GM18519 (cell line): ENCODE measurements at regions not wholly inside any gene's neighbourhood (a gene's known extent, or its start where the extent isn't known, plus 50 kb on each side); places are given as distances from the start of the nearest gene placed in this dataset.

Source experiments
- ATAC-seq: cut with Tn5 transposase; IDR thresholded peaks from one replicate; pipeline ENCODE4 v1.9.1; 2021; ENCODE audit warnings: mild to moderate bottlenecking, moderate library complexity; ENCODE audit not compliant: unreplicated experiment, low FRiP score

- ATAC-seq = no peak
Observed at GRCh38 chr2:138171244-138171643, 207.0 kb downstream of the HNMT start.

- ATAC-seq = no peak
Observed at GRCh38 chr2:138175066-138175465, 210.8 kb downstream of the HNMT start.

GRCh38 chr2:138176862-138177439 is 212.7 kb downstream of the HNMT start:
- ATAC-seq = no peak

GRCh38 chr2:138177693-138178092 is 213.4 kb downstream of the HNMT start:
- ATAC-seq = no peak

GRCh38 chr2:138180692-138181386 is 216.6 kb downstream of the HNMT start:
- ATAC-seq = no peak

GRCh38 chr2:138182250-138182936 is 218.1 kb downstream of the HNMT start:
- no peak for ATAC-seq

DNA sequence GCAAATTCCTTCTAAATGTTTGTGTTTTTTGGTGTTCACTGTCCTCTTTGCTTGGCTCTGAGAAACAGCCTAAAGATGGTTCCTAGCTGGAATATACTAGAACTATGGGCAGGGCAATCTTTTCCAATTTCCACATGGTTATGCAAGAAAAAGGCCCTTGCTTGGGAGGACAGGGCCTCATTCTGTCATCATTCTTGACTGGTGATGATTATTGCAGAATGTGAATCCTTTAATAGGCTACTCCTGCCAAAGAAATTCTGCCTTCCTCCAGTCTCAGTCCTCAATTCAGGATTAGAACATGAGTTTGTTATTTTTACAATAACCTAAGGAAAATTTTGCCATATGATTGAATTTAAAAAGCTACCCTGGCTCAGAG is 218.7 kb downstream of the HNMT start:
- no peak for ATAC-seq

- ATAC-seq = no peak
Observed at GRCh38 chr2:138183705-138184104, 219.4 kb downstream of the HNMT start.

- ATAC-seq = no peak
Observed at GRCh38 chr2:138184428-138184827, 220.2 kb downstream of the HNMT start.

DNA sequence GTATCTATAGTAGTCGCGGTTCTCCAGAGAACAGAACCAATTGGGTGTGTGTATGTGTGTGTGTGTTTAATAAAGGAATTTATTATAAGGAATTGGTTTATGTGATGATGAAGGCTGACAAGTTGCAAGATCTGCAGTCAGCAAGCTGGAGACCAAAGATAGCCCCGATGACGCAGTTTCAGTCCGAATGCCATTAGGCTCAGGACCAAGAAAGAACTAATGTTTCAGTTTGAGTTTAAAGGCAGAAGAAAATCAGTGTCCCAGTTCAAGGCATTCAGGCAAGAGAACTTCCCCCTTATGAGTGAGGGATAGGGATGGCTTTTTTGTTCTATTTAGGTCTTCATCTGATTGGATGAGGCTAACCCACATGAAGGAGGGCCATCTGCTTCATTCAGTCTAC is 221.6 kb downstream of the HNMT start:
- ATAC-seq = no peak

DNA sequence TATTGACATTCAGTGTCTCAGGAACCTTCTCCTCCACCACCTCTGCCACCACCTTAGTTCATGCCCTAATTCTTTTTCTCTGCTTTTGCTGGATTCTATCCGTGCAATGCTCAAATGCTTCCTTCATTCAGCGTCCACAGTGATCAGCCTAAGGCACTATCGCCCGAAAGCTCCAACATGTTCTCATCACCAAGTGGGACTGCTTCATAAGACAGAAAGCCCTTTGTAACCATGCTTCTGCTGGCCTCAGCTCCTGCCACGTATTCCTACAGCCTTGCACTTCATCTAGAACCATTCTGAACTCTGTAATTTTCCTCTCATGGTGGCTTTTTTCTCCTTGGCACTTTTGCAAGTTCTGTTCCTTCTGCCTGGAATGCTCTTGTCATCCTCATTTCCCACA is 222.9 kb downstream of the HNMT start:
- ATAC-seq = no peak

- ATAC-seq = no peak
Observed at GRCh38 chr2:138190999-138191398, 226.7 kb downstream of the HNMT start.

- no peak for ATAC-seq
Observed at GRCh38 chr2:138193416-138194213, 229.3 kb downstream of the HNMT start.

DNA sequence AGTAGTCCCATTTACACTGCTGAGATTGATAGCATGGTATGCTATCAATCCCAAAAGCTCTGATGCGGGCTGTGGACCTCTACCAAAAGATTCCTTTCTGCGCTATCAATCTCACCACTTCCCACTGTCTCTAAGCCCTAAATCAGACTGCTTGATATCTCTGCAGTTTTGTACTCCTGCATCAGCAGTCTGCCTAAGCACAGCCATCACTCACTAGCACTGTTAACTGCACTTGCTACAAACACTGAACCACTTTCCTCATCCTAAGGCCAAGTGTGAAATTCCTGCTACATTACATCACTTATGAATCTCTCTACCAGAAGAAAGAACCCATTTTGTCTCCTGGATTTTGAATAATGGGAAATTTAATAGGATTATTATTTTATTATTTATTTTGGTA is 237.0 kb downstream of the HNMT start:
- ATAC-seq = no peak

DNA sequence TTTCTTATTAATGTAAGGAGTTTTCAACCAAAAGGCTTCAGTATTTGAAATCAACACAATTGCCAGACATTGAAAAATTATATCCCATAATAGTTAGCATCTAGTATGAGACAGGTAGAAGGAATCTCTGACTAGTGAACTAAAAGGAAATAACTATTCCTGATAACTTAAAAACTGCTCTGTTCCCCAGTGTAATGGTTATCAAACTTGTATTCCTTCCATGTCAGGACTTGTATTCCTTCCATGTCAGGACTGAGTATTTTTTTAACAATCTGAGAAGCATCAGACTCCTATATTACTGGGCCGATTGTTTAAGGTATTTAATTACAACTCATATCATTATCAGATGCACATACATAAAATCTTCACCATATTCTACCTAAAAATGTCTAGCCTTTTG is 238.5 kb downstream of the HNMT start:
- ATAC-seq = no peak

DNA sequence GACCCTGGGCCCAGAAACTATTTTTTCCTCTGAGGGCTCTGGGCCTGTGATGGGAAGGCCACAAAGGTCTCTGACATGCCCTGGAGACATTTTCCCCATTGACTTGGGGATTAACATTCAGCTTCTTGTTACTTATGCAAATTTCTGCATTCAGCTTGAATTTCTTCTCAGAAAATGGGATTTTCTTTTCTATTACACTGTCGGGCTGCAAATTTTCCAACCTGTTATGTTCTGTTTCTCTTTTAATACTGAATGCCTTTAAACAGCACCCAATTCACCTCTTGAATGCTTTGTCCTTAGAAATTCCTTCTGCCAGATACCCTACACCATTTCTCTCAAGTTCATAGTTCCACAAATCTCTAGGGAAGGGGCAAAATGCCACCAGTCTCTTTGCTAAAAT is 241.0 kb downstream of the HNMT start:
- ATAC-seq = no peak

DNA sequence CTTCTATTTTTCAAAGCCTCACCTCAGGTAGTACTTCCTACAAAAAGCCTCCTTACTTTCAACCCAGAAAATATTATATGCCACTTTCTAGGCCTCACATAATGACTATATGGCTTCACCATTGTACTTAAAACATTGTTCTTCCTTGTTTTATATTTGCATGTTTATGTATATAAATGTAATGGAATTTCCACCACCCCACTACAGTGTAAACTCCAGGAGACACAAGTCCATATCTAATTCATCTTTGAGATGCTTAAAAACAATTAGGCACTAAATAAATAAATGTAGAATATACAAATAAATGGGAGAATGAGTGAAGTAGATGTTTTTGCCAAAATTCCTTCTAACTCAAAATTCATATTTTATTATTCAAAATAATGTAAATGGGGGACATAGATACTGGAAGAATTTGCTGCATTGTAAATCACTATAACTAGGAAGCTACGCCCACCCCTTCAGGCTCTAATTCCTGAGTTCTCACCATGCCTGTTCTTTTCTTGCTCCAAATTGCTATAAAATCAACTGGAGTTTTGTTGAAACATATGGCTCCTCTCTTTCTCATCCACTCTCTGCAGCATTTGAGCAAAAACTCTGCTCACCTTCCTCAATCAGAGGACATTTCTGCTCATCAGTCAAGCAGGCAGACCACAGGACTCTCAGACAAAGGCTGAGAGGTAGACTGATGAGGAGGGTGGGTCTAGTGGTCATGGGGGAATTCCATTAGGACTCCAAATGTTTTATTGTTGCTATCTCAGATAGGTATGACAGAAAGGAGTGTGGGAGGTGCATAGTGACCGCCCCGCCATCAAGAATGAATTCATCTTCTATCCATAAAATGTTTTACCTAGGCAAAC is 243.0 kb downstream of the HNMT start:
- no peak for ATAC-seq

- no peak for ATAC-seq
Observed at GRCh38 chr2:138209009-138209408, 244.7 kb downstream of the HNMT start.

GRCh38 chr2:138210487-138210886 is 246.2 kb downstream of the HNMT start:
- ATAC-seq = no peak

DNA sequence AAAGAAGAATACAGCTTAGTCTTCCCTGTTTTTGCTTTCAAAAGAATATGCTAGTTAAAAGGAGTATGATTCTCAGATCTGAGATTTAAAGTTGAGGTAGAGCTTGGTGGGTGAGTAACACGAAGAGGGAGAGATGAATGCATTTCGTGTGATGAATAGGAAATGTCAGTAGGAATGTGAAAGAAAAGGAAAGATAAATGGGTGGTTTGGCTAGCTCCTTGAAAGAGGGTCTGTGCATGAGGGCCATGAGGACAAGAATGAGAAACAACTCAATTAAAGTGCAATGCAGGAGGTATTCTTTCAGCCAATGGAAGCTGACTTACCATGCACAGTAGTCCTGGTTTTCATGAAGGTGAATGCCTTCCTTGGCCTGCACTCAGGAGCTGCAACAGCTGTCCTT is 248.2 kb downstream of the HNMT start:
- no peak for ATAC-seq
